GM12872 (cell line): ENCODE measurements at regions not wholly inside any gene's neighbourhood (a gene's known extent, or its start where the extent isn't known, plus 50 kb on each side); places are given as distances from the start of the nearest gene placed in this dataset.

Experiments
- TF ChIP-seq, protein P1 (sequence below): IDR thresholded peaks from 3 replicates; pipeline ENCODE4 v1.5.1; 2011; ENCODE audit warnings: low read depth, mild to moderate bottlenecking, low read length, moderate library complexity; ENCODE audit not compliant: insufficient read depth

DNA sequence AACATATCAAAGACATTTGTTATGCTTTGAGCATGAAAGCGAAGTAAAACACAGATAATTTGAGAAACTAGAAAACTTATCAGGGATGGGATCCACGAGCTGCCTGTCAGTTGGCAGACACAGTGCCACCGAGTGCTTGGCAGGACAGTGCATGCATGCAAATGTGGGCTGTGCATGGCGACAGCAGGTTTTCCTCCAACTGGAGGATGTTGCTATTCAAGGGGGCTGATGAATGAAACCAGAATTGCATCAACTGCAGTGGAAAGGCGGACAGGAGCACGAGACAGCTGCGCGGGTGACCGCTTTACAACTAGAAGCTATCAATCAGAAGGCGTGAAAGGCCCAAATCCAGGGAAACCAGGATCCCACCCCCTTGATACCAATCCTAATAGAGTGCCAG lies 244.3 kb downstream of the NR2F2 start:
- TF ChIP-seq, protein P1, sequence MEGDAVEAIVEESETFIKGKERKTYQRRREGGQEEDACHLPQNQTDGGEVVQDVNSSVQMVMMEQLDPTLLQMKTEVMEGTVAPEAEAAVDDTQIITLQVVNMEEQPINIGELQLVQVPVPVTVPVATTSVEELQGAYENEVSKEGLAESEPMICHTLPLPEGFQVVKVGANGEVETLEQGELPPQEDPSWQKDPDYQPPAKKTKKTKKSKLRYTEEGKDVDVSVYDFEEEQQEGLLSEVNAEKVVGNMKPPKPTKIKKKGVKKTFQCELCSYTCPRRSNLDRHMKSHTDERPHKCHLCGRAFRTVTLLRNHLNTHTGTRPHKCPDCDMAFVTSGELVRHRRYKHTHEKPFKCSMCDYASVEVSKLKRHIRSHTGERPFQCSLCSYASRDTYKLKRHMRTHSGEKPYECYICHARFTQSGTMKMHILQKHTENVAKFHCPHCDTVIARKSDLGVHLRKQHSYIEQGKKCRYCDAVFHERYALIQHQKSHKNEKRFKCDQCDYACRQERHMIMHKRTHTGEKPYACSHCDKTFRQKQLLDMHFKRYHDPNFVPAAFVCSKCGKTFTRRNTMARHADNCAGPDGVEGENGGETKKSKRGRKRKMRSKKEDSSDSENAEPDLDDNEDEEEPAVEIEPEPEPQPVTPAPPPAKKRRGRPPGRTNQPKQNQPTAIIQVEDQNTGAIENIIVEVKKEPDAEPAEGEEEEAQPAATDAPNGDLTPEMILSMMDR: no peak

DNA sequence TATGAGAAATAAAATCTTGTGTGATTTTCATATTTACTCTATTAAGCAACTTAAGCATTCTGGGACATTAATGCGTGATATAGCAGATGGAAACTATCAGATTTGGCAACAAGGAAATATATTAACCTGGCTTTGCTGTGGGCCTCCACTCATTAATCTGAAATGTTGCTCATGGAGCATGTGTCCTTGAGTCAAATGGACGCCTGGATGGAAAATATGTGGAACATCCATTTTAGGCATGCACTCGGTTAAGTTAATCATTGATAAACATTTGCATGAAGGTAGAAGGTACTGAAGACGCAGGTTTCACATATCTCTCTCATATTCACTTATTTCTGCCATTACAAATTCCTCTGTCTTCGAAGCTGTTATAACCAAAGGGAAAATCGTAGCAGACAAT lies 246.1 kb downstream of the NR2F2 start:
- TF ChIP-seq, protein P1: no peak

DNA sequence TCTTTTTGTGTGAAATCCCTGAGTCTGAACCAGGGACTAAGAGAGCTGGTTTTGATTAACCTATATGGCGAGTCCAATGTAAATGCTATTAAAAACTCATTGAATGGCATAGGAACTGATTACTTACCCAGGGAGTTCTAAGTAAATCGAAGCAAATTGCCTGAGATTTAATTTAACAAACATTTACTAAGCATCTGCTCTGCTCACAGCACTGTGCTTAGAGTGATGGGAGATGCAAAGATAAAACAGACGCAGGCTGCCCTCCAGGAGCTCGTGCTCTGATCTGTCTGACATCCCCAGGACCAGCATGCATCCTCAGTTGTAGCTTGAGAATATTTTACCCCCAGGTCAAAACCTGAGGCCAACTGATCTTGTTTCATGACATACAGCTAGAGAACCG lies 247.9 kb downstream of the NR2F2 start:
- TF ChIP-seq, protein P1: no peak

DNA sequence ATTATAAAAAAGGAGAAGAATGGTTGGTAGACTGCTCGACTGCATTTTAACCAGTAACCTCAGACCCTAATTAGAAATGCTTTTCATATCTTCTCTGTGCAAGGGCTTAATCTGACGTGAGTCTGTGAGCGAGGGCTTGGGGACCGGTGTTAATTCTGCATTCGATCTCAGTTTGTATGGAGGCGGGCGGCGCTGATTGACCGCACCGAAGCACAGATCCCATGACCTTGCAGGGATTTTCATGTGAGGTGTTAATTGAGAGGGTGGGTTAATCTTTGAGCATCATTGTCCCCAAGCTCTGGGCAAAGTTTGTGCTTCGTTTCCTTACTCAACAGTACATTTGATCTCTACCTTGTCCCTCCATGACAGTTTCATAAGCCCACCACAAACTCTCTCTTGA lies 250.9 kb downstream of the NR2F2 start:
- TF ChIP-seq, protein P1: no peak

DNA sequence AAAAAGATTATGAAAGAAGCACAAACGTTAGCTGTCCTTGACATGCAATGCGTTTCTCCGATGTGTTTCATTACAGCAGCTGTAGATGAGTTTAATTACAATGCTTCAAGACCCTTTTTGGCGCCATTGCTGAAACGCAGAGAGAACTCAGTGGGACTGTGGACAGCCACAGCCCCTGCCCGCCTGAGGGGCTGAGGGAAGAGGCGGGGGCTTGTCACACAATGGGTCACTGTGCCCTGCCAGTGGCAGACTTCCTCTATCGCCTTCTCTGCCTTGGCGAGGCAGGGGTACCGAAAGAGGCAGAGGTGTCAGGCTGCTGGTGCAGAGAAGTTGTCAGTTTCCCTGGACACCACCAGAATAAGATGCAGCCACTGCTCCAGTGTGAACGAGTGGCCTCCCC lies 252.0 kb downstream of the NR2F2 start:
- TF ChIP-seq, protein P1: no peak

DNA sequence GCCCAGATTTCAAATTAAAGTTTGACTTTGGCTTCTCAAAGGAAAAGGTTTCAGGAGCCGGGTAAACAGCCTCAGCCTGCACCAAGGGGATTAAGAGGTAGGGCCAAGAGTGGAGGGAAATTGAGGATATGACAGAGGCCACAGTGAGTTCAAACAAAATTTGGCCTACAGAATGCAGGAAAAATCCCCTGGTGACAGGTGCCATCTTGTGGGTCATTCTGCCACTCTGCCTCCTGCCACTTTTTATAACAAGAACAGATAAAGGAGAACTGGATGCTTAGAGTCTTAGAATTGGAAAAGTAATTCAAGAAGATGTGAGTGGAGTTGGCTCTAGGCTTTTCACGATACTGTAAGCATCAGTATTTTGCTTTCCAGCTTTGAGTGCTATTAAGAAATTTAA lies 253.2 kb downstream of the NR2F2 start:
- TF ChIP-seq, protein P1: no peak

DNA sequence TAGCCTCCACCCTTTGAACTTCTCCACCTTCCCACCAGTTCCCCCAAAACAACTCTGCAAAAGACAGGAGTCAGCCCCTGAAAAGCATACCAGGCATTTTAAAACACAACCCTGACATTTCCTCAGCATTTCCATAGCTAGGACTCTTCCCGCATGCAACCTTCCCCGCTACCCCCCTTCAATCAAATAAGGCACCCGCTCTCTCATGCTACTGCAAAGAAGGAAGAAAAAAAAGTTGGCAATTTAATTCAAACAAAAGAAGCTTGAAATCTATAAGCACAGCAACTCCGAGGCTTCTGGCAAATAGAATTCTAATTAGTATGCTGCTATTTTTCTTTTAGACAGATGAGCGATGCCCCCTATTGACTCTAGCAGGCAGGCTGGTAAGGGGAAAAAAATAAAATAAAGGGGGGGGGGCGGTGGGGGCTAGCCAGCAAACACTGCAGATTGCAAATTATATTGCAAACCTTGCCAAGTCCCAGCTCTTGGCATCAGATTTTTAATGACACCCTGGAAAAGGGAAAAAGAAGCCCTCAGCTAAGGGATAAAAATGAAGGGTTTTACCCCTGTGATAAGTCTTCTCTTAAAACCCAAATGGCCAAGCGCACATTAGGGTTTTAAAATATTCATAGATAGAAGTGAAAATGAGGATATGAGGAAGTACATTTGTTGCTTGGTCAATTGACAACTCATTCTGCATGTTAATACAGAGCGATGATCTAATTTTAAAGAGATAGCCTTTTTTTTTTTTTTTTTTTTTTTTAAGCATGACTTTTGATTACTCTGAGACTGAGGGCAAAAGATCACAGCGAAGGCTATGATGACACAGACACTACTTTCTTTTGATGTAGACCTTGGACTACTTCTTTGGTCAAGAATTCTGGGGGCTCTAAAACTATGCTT lies 255.2 kb downstream of the NR2F2 start:
- TF ChIP-seq, protein P1: no peak
